Activated CD4-positive, alpha-beta T cell treated with anti-CD3 and anti-CD28 coated beads, Interleukin-2, amount 10 ng/mL, durations not matched to agents 24 days and 14 days (primary cell): ENCODE measurements at regions not wholly inside any gene's neighbourhood (a gene's known extent, or its start where the extent isn't known, plus 50 kb on each side); places are given as distances from the start of the nearest gene placed in this dataset.

Experiments
- DNase-seq: peaks from one replicate; pipeline ENCODE4 v3.0.0; 2022
- H3K27ac Mint-ChIP-seq: one replicate; pipeline ENCODE4 v1.8.0; 2022; ENCODE audit warnings: mild to moderate bottlenecking, mixed read lengths
- H3K27me3 Mint-ChIP-seq: one replicate; pipeline ENCODE4 v1.8.0; 2022; ENCODE audit warnings: mixed read lengths
- H3K36me3 Mint-ChIP-seq: one replicate; pipeline ENCODE4 v1.8.0; 2022; ENCODE audit warnings: low read depth, mild to moderate bottlenecking, mixed read lengths
- H3K4me1 Mint-ChIP-seq: one replicate; pipeline ENCODE4 v1.8.0; 2021; ENCODE audit warnings: mixed read lengths
- H3K4me3 Mint-ChIP-seq: one replicate; pipeline ENCODE4 v1.8.0; 2022; ENCODE audit warnings: mild to moderate bottlenecking, moderate library complexity, mixed read lengths
- H3K9me3 Mint-ChIP-seq: one replicate; pipeline ENCODE4 v1.8.0; 2021; ENCODE audit warnings: mixed read lengths
- intact Hi-C: fragments of 100-400 bp; cut with micrococcal nuclease; formaldehyde crosslinking; loops from one replicate; pipeline ENCODE4 v1.15.1; 2023

GRCh38 chr7:41536122-41536872, 166.6 kb downstream of the INHBA start:
- H3K36me3 Mint-ChIP-seq: no peaks in the 10 kb centered on the region
- H3K9me3 Mint-ChIP-seq: no peaks in the 10 kb centered on the region
- no peaks in the 10 kb centered on the region for H3K27me3 Mint-ChIP-seq
- H3K4me1 Mint-ChIP-seq: no peaks in the 10 kb centered on the region
- intact Hi-C loops: no loop called here
- H3K27ac Mint-ChIP-seq: no peak overlapping the region
- no peak overlapping the region for H3K4me3 Mint-ChIP-seq
- no peak for DNase-seq

GRCh38 chr7:41529831-41530230, 173.1 kb downstream of the INHBA start:
- intact Hi-C loops: no loop called here
- Mint-ChIP-seq H3K27me3 (no peaks in the 10 kb centered on the region), H3K36me3 (no peaks in the 10 kb centered on the region), H3K9me3 (no peaks in the 10 kb centered on the region), H3K4me1 (no peaks in the 10 kb centered on the region), H3K4me3 (no peak overlapping the region), H3K27ac (no peak overlapping the region)
- no peak for DNase-seq

- intact Hi-C loops: no loop called here
- Mint-ChIP-seq H3K9me3 (peaks cover 17% of the 10 kb centered on the region), H3K4me3 (no peak overlapping the region), H3K4me1 (no peaks in the 10 kb centered on the region), H3K27me3 (no peaks in the 10 kb centered on the region), H3K27ac (no peak overlapping the region), H3K36me3 (no peaks in the 10 kb centered on the region)
- DNase-seq: no peak
Observed at GRCh38 chr7:41524876-41525275, 178.0 kb downstream of the INHBA start.

- H3K27me3 Mint-ChIP-seq: no peaks in the 10 kb centered on the region
- H3K9me3 Mint-ChIP-seq: peaks cover 17% of the 10 kb centered on the region
- no peak overlapping the region for H3K4me3 Mint-ChIP-seq
- no peak overlapping the region for H3K27ac Mint-ChIP-seq
- no peak for DNase-seq
- intact Hi-C loops: no loop called here
- H3K36me3 Mint-ChIP-seq: no peaks in the 10 kb centered on the region
- no peaks in the 10 kb centered on the region for H3K4me1 Mint-ChIP-seq
Observed at GRCh38 chr7:41520445-41520844, 182.4 kb downstream of the INHBA start.

- no peak overlapping the region for H3K4me3 Mint-ChIP-seq
- intact Hi-C loops: no loop called here
- H3K27ac Mint-ChIP-seq: no peak overlapping the region
- no peaks in the 10 kb centered on the region for H3K27me3 Mint-ChIP-seq
- H3K4me1 Mint-ChIP-seq: no peaks in the 10 kb centered on the region
- no peaks in the 10 kb centered on the region for H3K36me3 Mint-ChIP-seq
- DNase-seq: no peak
- peaks cover 4% of the 10 kb centered on the region for H3K9me3 Mint-ChIP-seq
Observed at GRCh38 chr7:41517771-41518170, 185.1 kb downstream of the INHBA start.

- Mint-ChIP-seq H3K4me3 (no peak overlapping the region), H3K27me3 (no peaks in the 10 kb centered on the region), H3K9me3 (peaks cover 5% of the 10 kb centered on the region), H3K36me3 (no peaks in the 10 kb centered on the region), H3K4me1 (no peaks in the 10 kb centered on the region), H3K27ac (no peak overlapping the region)
- DNase-seq: no peak
- intact Hi-C loops: no loop called here
Observed at GRCh38 chr7:41508755-41509154, 194.1 kb downstream of the INHBA start.

GRCh38 chr7:41507686-41508268, 195.1 kb downstream of the INHBA start:
- intact Hi-C loops: no loop called here
- peaks cover 5% of the 10 kb centered on the region for H3K9me3 Mint-ChIP-seq
- H3K36me3 Mint-ChIP-seq: no peaks in the 10 kb centered on the region
- no peak for DNase-seq
- H3K4me1 Mint-ChIP-seq: no peaks in the 10 kb centered on the region
- H3K27ac Mint-ChIP-seq: no peak overlapping the region
- no peaks in the 10 kb centered on the region for H3K27me3 Mint-ChIP-seq
- H3K4me3 Mint-ChIP-seq: no peak overlapping the region

- H3K27ac Mint-ChIP-seq: no peak overlapping the region
- no peaks in the 10 kb centered on the region for H3K4me1 Mint-ChIP-seq
- no peaks in the 10 kb centered on the region for H3K36me3 Mint-ChIP-seq
- intact Hi-C loops: no loop called here
- no peak overlapping the region for H3K4me3 Mint-ChIP-seq
- peaks cover 5% of the 10 kb centered on the region for H3K9me3 Mint-ChIP-seq
- no peaks in the 10 kb centered on the region for H3K27me3 Mint-ChIP-seq
- DNase-seq: no peak
Observed at GRCh38 chr7:41504214-41504980, 198.5 kb downstream of the INHBA start.

GRCh38 chr7:41503438-41503837, 199.5 kb downstream of the INHBA start:
- Mint-ChIP-seq H3K4me1 (no peaks in the 10 kb centered on the region), H3K36me3 (no peaks in the 10 kb centered on the region), H3K27me3 (no peaks in the 10 kb centered on the region), H3K4me3 (no peak overlapping the region), H3K27ac (no peak overlapping the region), H3K9me3 (peaks cover 8% of the 10 kb centered on the region)
- intact Hi-C loops: no loop called here
- no peak for DNase-seq

GRCh38 chr7:41501466-41501865, 201.4 kb downstream of the INHBA start:
- no peaks in the 10 kb centered on the region for H3K36me3 Mint-ChIP-seq
- intact Hi-C loops: no loop called here
- no peaks in the 10 kb centered on the region for H3K4me1 Mint-ChIP-seq
- H3K27ac Mint-ChIP-seq: no peak overlapping the region
- H3K27me3 Mint-ChIP-seq: no peaks in the 10 kb centered on the region
- H3K4me3 Mint-ChIP-seq: no peak overlapping the region
- H3K9me3 Mint-ChIP-seq: peaks cover 4% of the 10 kb centered on the region
- DNase-seq: no peak

- no peak for DNase-seq
- Mint-ChIP-seq H3K4me3 (no peak overlapping the region), H3K27ac (no peak overlapping the region), H3K36me3 (no peaks in the 10 kb centered on the region), H3K27me3 (no peaks in the 10 kb centered on the region), H3K9me3 (peaks cover 4% of the 10 kb centered on the region), H3K4me1 (no peaks in the 10 kb centered on the region)
- intact Hi-C loops: no loop called here
Observed at GRCh38 chr7:41501006-41501405, 201.9 kb downstream of the INHBA start.

- Mint-ChIP-seq H3K4me1 (no peaks in the 10 kb centered on the region), H3K36me3 (no peaks in the 10 kb centered on the region), H3K27me3 (no peaks in the 10 kb centered on the region), H3K9me3 (no peaks in the 10 kb centered on the region), H3K27ac (no peak overlapping the region), H3K4me3 (no peak overlapping the region)
- intact Hi-C loops: no loop called here
- no peak for DNase-seq
Observed at GRCh38 chr7:41492603-41493002, 210.3 kb downstream of the INHBA start.

- Mint-ChIP-seq H3K4me3 (no peak overlapping the region), H3K36me3 (no peaks in the 10 kb centered on the region), H3K4me1 (no peaks in the 10 kb centered on the region), H3K27me3 (no peaks in the 10 kb centered on the region), H3K27ac (no peak overlapping the region), H3K9me3 (no peaks in the 10 kb centered on the region)
- intact Hi-C loops: no loop called here
- DNase-seq: no peak
Observed at GRCh38 chr7:41491883-41492471, 210.9 kb downstream of the INHBA start.

GRCh38 chr7:41491308-41491707, 211.6 kb downstream of the INHBA start:
- Mint-ChIP-seq H3K4me1 (no peaks in the 10 kb centered on the region), H3K36me3 (no peaks in the 10 kb centered on the region), H3K27me3 (no peaks in the 10 kb centered on the region), H3K9me3 (no peaks in the 10 kb centered on the region), H3K27ac (no peak overlapping the region), H3K4me3 (no peak overlapping the region)
- intact Hi-C loops: no loop called here
- no peak for DNase-seq
